CD4-positive, alpha-beta T cell treated with Interleukin-4 for 4 hours (primary cell): ENCODE measurements at regions not wholly inside any gene's neighbourhood (a gene's known extent, or its start where the extent isn't known, plus 50 kb on each side); places are given as distances from the start of the nearest gene placed in this dataset.
"Not testable (repeated sequence)": the region's sequence is repeated elsewhere in the genome, so short reads cannot be mapped to it uniquely, and the experiment has no call there.

ENCODE experiments used
- DNase-seq: peaks from one replicate; pipeline ENCODE4 v3.0.0-alpha.2; 2020

DNA sequence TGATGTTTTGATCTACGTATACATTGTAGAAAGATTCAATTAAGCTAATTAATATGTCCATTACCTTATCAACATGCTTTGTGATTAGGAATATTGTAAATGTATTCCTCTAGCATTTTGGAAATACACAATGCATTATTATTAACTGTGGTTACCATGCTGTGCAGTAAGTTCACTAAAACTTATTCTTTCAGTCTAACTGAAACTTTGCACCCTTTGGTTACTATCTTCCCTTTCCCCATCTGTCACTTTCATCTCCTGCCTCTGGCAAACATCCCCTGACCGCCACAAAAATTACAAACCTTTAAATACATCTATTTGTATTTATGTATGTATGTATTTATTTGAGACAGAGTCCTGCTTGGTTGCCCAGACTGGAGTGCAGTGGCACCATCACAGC, 388.0 kb downstream of the NYAP2 start:
- DNase-seq, result no peak

- DNase-seq, result no peak
These were observed 382.5 kb downstream of the NYAP2 start for GRCh38 chr2:225781991-225782390.

GRCh38 chr2:225781145-225781544, 381.6 kb downstream of the NYAP2 start:
- DNase-seq, result no peak

DNA sequence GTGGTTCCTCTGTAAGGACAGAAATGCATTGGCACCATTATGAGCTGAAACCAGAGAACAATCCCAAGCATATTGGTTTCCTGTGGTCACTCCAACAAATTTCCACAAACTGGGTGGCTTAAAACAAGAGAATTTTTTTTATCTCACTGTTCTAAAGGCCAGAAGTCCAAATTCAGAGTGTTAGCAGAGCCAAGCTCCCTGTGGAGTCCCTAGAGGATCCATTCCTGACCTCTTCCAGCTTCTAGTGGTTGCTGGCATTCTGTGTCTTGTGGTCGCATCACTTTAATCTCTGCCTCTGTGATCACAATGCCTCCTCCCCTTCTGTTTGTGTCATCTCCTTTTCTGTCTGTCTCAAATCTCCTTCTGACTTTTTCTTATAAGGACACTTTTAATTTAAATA, 380.3 kb downstream of the NYAP2 start:
- DNase-seq, result no peak

- DNase-seq, result no peak
These were observed 373.6 kb downstream of the NYAP2 start for GRCh38 chr2:225773148-225773547.

DNA sequence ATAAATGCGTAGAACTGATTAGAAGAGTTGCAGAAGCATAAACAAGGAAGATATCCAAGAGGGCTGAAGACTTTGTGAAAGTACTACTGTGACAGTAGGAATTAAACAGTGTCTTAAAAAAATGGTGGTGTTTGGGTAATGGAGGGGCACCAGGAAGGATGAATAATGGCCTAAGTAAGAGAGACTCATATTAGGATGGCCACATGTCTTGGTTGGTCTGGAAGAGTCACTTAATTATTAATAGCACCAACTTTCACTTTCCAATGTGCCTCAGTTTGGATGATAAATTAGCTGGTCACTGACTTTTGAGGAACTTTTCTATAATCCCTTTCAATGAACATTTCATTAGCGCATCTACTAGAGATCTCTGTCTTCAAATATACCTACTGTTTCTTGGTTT, 372.2 kb downstream of the NYAP2 start:
- DNase-seq, result no peak

GRCh38 chr2:225768741-225769140, 369.2 kb downstream of the NYAP2 start:
- DNase-seq, result no peak

GRCh38 chr2:225766431-225766830, 366.9 kb downstream of the NYAP2 start:
- no peak for DNase-seq

GRCh38 chr2:225765820-225766219, 366.3 kb downstream of the NYAP2 start:
- no peak for DNase-seq

DNA sequence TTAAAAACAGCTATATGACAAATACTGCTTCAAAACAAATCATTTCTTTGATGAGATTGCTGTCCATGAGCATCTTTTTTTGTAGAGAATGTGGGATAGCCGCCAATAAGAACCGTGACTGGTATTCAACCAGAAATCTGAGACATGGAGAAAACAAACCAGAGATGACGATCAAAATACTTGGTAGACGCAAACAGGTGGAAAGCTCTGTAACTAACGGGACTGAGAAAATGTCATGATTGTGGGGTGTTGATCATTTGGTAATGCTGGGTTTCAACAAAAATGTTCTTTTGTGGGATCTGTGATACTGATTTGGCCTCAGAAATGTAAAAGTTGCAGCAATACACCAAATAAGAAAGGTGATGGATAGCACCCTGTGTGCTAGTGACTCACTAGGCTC, 364.8 kb downstream of the NYAP2 start:
- no peak for DNase-seq

DNA sequence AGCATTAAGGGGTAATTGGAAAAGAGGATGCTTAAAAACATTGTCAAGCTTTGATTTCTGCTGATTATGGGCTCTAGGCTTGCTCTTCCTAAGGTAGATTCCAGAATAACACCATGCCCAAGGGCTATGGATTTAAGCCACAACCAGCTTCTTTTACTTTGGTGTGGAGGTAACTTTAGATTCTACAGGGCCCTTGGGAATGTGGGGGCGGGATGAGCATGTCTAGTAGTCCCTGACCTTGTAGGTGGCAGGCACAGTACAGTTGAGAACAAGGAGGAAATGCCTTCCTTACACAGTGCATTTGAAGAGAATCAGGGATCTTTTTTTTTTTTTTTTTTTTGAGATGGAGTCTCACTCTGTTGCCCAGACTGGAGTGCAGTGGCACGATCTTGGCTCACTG, 364.2 kb downstream of the NYAP2 start:
- no peak for DNase-seq

DNA sequence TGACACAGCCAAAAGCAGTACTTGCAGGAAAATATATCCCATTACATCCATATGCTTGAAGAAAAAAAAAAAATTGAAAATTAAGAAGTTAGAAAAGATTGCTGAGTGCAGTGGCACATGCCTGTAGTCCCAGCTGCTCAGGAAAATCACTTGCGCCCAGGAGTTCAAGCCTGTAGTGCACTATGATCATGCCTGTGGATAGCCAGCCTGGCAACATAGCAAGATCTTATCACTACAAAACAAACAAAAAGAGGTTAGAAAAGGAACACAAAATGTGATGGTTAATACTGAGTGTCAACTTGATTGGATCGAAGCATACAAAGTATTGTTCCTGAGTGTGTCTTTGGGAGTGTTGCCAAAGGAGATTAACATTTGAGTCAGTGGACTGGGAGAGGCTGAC, 361.9 kb downstream of the NYAP2 start:
- no peak for DNase-seq

DNA sequence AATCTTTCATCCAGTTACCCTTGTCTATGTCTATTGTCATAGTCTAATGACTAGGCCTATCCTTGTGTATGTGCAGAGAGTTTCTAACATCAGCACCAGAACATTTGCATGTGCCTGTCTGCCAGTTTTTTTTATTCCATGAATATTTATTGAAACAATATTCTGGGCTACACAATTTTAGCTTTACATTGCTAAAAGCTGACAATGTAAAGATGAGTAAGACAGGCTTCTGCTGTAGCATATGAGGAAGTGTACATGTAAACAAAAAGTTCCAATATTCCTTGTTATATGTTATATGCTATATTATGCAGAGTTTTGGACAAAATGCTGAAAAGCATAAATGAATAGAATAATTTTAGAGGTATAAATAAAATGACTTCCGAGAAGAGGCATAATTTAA, 357.7 kb downstream of the NYAP2 start:
- no peak for DNase-seq

- no peak for DNase-seq
These were observed 356.7 kb downstream of the NYAP2 start for GRCh38 chr2:225756198-225756597.

GRCh38 chr2:225748609-225749008, 349.1 kb downstream of the NYAP2 start:
- DNase-seq, result no peak

GRCh38 chr2:225743996-225744395, 344.5 kb downstream of the NYAP2 start:
- DNase-seq, result not testable (repeated sequence)

GRCh38 chr2:225742487-225742886, 343.0 kb downstream of the NYAP2 start:
- no peak for DNase-seq

DNA sequence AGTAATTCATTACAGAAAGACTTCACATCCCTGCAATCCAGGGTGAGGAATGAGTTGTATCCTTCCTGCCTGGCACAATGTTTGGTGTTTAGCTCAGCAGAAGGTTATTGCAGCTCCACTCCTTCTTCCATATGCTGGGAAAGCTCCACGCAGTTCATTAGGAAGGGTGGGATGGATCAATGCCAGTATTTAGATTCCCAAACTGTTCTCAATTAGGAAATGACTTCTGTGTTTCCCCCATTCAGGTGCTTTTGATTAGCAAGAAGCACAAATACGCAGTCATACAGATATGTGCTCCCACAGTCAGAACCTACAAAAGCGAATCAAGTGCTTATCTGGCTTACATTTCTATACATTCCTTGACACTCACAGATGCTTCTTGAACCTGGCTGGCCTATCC, 340.6 kb downstream of the NYAP2 start:
- DNase-seq, result no peak

- DNase-seq, result no peak
These were observed 339.8 kb downstream of the NYAP2 start for GRCh38 chr2:225739328-225739727.

- DNase-seq, result no peak
These were observed 339.2 kb downstream of the NYAP2 start for GRCh38 chr2:225738735-225739134.

GRCh38 chr2:225737556-225737955, 338.0 kb downstream of the NYAP2 start:
- no peak for DNase-seq

DNA sequence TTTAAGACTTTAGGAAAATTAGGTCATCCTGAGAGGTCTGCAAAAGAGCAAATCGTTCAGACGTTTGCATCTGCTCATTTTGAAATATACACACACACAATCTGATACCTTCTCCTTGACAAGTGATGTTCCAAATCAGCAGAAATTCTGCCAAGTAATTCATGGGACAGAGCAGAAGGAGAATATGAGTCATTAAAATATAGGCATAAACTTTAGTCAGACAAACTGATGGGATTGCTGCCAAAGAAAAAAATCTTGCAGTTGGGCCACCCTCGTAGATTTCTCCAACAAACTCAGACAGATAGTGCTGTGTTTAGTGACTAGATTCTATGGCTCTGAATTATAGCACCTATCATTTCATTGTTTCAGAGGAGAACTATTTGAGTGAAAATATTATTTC, 336.3 kb downstream of the NYAP2 start:
- no peak for DNase-seq

DNA sequence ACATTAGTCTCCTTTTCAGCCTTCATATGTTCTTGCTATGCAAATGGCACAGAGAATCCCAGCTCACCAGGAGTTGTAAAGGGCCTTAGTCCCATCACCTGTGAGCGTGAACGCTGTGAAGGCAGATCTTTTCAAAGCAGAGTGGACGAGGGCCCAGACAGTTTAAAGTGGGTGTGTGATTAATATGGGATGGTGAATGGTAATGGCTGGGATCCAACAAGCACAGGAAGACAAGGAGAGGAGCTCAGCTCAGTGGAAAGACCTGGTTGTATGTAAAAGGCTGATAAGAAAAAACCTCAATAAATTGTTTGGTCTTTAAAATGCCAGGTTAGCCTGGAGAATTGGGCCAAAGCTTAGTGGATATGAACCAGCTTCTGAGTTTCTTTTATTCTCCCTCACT, 326.2 kb downstream of the NYAP2 start:
- DNase-seq, result no peak
